OCI-LY3 (cell line): ENCODE measurements at regions not wholly inside any gene's neighbourhood (a gene's known extent, or its start where the extent isn't known, plus 50 kb on each side); places are given as distances from the start of the nearest gene placed in this dataset.

Experiments
- EZH2phosphoT487 ChIP-seq: fragments of 200-600 bp; shearing (Covaris generic); IDR thresholded peaks from 2 replicates; pipeline ENCODE4 v1.6.1; 2018; ENCODE audit warnings: antibody characterized with exemption, mixed run types, low read depth
- TF ChIP-seq, protein P1 (sequence below): fragments of 200-600, 300-600 bp; sonication (generic); IDR thresholded peaks from 2 replicates; pipeline ENCODE4 v1.5.1; 2014; ENCODE audit warnings: antibody characterized with exemption, low read length, low read depth

GRCh38 chr6:100301731-100302130 lies 163.0 kb downstream of the SIM1 start:
- TF ChIP-seq, protein P1, sequence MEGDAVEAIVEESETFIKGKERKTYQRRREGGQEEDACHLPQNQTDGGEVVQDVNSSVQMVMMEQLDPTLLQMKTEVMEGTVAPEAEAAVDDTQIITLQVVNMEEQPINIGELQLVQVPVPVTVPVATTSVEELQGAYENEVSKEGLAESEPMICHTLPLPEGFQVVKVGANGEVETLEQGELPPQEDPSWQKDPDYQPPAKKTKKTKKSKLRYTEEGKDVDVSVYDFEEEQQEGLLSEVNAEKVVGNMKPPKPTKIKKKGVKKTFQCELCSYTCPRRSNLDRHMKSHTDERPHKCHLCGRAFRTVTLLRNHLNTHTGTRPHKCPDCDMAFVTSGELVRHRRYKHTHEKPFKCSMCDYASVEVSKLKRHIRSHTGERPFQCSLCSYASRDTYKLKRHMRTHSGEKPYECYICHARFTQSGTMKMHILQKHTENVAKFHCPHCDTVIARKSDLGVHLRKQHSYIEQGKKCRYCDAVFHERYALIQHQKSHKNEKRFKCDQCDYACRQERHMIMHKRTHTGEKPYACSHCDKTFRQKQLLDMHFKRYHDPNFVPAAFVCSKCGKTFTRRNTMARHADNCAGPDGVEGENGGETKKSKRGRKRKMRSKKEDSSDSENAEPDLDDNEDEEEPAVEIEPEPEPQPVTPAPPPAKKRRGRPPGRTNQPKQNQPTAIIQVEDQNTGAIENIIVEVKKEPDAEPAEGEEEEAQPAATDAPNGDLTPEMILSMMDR = no peak
- TF ChIP-seq EZH2phosphoT487 = no peak
